ENCODE measurements at regions not wholly inside any gene's neighbourhood (a gene's known extent, or its start where the extent isn't known, plus 50 kb on each side); places are given as distances from the start of the nearest gene placed in this dataset.

DNA sequence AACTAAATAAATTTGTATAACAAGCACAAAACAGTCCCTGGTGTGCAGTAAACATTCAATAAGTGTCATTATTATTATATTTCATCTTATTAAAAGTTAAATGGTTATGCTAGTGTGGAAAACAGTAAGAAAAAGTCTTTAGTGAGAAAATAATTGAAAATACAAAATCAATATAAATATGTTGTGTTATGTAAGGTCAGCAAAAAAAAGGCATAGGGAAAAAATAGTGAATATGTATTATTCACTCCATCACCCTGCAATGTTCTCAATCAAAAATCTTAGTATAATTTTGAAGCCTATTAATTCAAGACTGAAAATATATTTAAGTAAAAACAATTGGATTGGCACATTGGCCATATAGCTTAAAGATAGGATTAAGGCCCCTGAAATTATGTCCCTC lies 63.3 kb upstream of the KCNMB2 start:
- TF ChIP-seq, protein P1, sequence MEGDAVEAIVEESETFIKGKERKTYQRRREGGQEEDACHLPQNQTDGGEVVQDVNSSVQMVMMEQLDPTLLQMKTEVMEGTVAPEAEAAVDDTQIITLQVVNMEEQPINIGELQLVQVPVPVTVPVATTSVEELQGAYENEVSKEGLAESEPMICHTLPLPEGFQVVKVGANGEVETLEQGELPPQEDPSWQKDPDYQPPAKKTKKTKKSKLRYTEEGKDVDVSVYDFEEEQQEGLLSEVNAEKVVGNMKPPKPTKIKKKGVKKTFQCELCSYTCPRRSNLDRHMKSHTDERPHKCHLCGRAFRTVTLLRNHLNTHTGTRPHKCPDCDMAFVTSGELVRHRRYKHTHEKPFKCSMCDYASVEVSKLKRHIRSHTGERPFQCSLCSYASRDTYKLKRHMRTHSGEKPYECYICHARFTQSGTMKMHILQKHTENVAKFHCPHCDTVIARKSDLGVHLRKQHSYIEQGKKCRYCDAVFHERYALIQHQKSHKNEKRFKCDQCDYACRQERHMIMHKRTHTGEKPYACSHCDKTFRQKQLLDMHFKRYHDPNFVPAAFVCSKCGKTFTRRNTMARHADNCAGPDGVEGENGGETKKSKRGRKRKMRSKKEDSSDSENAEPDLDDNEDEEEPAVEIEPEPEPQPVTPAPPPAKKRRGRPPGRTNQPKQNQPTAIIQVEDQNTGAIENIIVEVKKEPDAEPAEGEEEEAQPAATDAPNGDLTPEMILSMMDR (IDR thresholded peaks at IDR 0.05; ENCODE audit: extremely low read depth, low read depth, low read length) = no peak
- Histone ChIP-seq H3K4me1 (ENCODE audit: insufficient read depth, low read length) (no peaks in the 10 kb centered on the region), H3K27ac (ENCODE audit: low read depth, low read length) (no peak overlapping the region), H3K4me2 (ENCODE audit: insufficient read depth, low read length) (no peak overlapping the region), H3K79me2 (ENCODE audit: insufficient read depth, low read length) (no peaks in the 10 kb centered on the region), H3K27me3 (ENCODE audit: insufficient read depth, low read length) (no peaks in the 10 kb centered on the region), H3K9me3 (ENCODE audit: low read depth, low read length) (no peaks in the 10 kb centered on the region), H2AFZ (ENCODE audit: low read length) (no peak overlapping the region), H3K36me3 (ENCODE audit: insufficient read depth, low read length) (no peaks in the 10 kb centered on the region), H4K20me1 (ENCODE audit: insufficient read depth, low read length) (no peaks in the 10 kb centered on the region), H3K4me3 (ENCODE audit: insufficient read depth, low read length) (no peak overlapping the region)
- no peak for DNase-seq (ENCODE audit: insufficient read length, low spot score, missing footprints)

DNA sequence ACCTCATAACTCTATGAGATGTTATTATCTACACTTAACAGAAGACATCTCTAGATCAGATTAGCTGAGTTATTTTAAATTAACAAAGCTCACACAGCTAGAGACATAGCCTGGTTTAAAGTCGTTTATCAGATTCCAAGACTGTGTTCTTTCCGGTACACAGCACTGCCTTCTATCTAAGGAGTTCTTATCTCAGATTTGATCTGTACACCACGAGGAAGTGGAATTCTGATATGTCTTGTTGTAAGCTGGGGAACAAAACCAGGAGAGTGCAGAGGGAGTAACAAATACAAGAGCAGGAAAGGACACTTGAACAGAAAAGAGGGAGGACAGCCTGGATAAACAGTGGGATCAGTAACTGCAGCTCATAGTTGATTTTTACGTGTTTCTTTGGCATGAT lies 61.7 kb upstream of the KCNMB2 start:
- TF ChIP-seq, protein P1 (IDR thresholded peaks at IDR 0.05; ENCODE audit: extremely low read depth, low read depth, low read length) = no peak
- H4K20me1 ChIP-seq (ENCODE audit: insufficient read depth, low read length) = no peaks in the 10 kb centered on the region
- no peak for DNase-seq (ENCODE audit: insufficient read length, low spot score, missing footprints)

DNA sequence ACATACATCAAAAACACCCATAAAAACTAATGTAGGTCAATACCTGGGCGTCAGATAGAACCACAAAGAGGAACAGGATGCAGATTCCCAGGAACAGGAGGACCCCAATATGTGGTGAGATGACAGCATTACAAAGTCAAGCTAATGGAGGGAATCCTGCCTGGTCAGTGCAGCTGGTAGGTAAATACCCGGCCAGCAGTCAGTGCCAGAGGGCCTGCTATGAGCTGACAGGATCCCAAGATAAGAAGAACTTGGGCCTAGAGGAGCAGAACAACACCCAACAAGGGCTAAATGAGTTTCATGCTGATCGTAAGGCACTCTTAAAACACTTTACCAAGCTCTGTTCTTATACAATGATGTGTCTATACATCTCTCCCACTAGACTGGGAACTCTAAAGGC lies 61.2 kb upstream of the KCNMB2 start:
- H3K36me3 ChIP-seq (ENCODE audit: insufficient read depth, low read length) = no peaks in the 10 kb centered on the region
- no peak overlapping the region for H3K4me3 ChIP-seq (ENCODE audit: insufficient read depth, low read length)
- H2AFZ ChIP-seq (ENCODE audit: low read length) = no peak overlapping the region
- no peaks in the 10 kb centered on the region for H3K9me3 ChIP-seq (ENCODE audit: low read depth, low read length)
- H3K79me2 ChIP-seq (ENCODE audit: insufficient read depth, low read length) = no peaks in the 10 kb centered on the region
- no peak overlapping the region for H3K27ac ChIP-seq (ENCODE audit: low read depth, low read length)
- no peaks in the 10 kb centered on the region for H3K27me3 ChIP-seq (ENCODE audit: insufficient read depth, low read length)
- H3K4me1 ChIP-seq (ENCODE audit: insufficient read depth, low read length) = no peaks in the 10 kb centered on the region
- H4K20me1 ChIP-seq (ENCODE audit: insufficient read depth, low read length) = no peaks in the 10 kb centered on the region
- no peak for DNase-seq (ENCODE audit: insufficient read length, low spot score, missing footprints)
- TF ChIP-seq, protein P1 (IDR thresholded peaks at IDR 0.05; ENCODE audit: extremely low read depth, low read depth, low read length) = no peak
- H3K4me2 ChIP-seq (ENCODE audit: insufficient read depth, low read length) = no peak overlapping the region

More for the DNA sequence above, 61.7 kb upstream of the KCNMB2 start:
- H2AFZ ChIP-seq (ENCODE audit: low read length) = no peak overlapping the region
- no peaks in the 10 kb centered on the region for H3K79me2 ChIP-seq (ENCODE audit: insufficient read depth, low read length)
- H3K36me3 ChIP-seq (ENCODE audit: insufficient read depth, low read length) = no peaks in the 10 kb centered on the region
- no peak overlapping the region for H3K27ac ChIP-seq (ENCODE audit: low read depth, low read length)
- H3K4me1 ChIP-seq (ENCODE audit: insufficient read depth, low read length) = no peaks in the 10 kb centered on the region
- no peaks in the 10 kb centered on the region for H3K9me3 ChIP-seq (ENCODE audit: low read depth, low read length)
- H3K4me3 ChIP-seq (ENCODE audit: insufficient read depth, low read length) = no peak overlapping the region
- no peak overlapping the region for H3K4me2 ChIP-seq (ENCODE audit: insufficient read depth, low read length)
- no peaks in the 10 kb centered on the region for H3K27me3 ChIP-seq (ENCODE audit: insufficient read depth, low read length)

DNA sequence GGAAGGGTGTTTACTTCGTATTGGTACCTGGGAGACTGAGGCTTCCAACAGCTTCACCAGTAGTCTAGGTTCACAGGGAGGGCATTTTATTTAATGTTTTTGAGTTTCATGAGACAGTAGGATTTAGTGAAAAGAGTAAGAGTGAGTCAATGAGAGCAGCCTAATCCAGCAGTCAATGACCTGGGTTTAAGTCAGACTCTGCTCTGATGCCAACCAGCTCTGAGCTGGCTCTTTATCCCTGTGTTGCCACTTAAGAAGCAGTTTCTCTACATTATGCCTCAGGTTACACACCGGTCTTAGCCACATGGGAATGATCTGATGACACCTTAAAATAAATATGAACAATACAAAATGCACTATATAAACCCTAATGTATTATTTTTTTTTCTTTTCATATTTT lies 59.4 kb upstream of the KCNMB2 start:
- Histone ChIP-seq H3K4me3 (ENCODE audit: insufficient read depth, low read length) (no peak overlapping the region), H3K4me2 (ENCODE audit: insufficient read depth, low read length) (no peak overlapping the region), H3K9me3 (ENCODE audit: low read depth, low read length) (no peaks in the 10 kb centered on the region), H3K36me3 (ENCODE audit: insufficient read depth, low read length) (no peaks in the 10 kb centered on the region), H3K79me2 (ENCODE audit: insufficient read depth, low read length) (no peaks in the 10 kb centered on the region), H2AFZ (ENCODE audit: low read length) (no peak overlapping the region), H4K20me1 (ENCODE audit: insufficient read depth, low read length) (no peaks in the 10 kb centered on the region), H3K27ac (ENCODE audit: low read depth, low read length) (no peak overlapping the region), H3K4me1 (ENCODE audit: insufficient read depth, low read length) (no peaks in the 10 kb centered on the region), H3K27me3 (ENCODE audit: insufficient read depth, low read length) (no peaks in the 10 kb centered on the region)
- TF ChIP-seq, protein P1 (IDR thresholded peaks at IDR 0.05; ENCODE audit: extremely low read depth, low read depth, low read length) = no peak
- DNase-seq (ENCODE audit: insufficient read length, low spot score, missing footprints) = no peak

Measured in osteoblast (primary cell).